ENCODE measurements at regions not wholly inside any gene's neighbourhood (a gene's known extent, or its start where the extent isn't known, plus 50 kb on each side); places are given as distances from the start of the nearest gene placed in this dataset.

DNA sequence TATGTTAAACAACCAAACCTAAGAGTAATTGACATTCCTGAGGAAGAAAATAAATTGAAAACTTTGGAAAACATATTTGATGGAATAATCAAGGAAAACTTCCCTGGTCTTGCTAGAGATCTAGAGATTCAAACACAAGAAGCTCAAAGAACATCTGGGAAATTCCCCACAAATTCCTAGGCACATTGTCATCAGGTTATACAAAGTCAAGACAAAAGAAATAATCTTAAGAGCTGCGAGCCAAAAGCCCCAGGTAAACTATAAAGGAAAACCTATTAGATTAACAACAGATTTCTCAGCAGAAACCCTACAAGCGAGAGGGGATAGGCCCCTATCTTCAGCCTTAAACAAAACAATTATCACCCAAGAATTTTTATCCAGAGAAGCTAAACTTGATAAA, 1082.0 kb upstream of the IGFBP7 start:
- ATAC-seq: no peak

DNA sequence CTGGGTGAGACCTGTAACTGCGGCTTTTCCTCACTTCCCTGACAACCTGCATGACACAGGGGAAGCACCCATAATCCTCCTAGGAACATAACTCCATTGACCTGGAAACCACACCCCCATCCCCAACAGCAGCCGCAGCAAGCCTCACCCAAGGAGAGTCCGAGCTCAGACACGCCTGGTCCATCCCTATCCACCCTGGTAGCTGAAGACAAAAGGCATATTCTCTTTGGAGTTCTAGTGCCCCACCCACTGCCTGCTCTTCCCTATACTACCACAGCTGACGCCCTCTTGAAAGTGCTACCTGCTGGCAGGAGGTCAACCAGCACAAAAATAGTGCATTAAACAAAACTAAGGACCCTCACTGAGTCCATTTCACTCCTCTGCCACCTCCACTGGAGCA, 1080.9 kb upstream of the IGFBP7 start:
- peak; percentile 94 for ATAC-seq

DNA sequence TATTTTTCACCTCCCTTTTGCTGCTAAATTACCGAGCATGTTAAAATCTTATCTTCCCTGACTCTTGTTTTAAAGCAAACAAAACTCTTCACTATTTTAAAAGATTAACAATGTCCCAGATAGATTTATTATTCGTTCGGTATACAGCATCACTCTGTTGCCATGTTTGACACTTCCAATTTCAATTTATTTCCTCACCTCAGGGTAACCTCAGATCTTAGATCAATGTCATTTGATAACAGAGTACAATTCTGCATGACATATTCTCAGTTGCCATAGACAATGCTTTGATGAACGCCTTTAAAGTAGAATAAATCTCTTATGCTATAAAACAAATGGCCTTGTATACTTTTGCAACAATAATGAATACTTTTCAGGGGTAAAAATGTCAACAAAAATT, 1078.1 kb upstream of the IGFBP7 start:
- no peak for ATAC-seq

DNA sequence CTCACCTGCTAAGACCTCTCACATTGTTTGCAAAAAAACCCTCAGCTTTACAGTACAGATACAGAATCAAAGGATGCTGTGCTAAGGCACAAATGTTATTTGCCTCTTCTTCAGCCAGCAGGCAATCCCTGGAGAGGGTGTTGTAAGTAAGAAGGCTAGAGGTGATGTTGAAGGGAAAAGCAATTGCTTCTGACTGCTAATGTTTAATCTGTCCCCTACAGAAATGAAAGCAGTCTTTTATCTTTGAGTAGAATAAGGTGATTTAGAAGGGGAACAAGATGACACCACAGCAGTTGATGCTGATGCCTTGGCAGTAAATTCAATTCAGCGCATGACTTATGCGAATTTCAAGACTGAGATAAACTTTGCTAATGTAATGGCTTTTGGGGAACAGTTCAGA, 1064.8 kb upstream of the IGFBP7 start:
- ATAC-seq: no peak

DNA sequence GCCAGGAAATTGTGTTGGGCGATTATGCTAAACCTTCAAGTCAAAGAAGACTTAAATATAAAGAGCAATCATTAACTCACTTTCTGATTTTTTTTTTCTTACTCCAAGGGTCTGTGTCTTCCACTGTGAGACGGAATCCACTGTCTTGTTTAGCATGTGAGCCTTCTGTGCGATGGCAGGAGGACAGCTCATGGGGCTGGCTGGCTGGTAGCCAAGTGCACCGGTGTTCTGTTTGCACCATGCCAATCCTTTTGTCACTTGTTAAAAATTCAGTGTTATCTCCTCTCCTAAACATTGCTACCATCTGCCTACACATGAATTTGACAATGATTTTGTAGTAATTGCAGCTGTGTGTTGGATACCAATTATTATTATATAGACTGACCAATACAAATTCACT, 1056.3 kb upstream of the IGFBP7 start:
- ATAC-seq: no peak

DNA sequence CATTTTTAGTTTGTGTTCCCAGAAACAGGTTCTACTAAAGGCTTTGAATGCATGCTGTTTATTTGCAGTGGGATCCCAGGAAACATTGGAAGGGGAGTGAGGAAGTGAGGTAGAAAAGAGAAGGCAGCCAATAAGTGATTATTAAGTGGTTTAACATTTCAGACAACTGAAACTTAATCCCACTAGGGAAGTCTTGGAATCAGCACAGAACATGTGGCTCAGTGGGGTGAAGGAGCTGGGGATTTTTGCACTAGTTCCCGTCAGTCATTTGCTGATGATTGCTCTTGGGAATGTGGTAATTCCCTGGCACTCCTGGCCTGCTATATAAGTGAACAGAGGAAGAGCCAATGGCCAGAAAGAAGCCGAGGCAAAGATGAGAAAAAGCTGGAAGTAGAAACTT, 1053.0 kb upstream of the IGFBP7 start:
- no peak for ATAC-seq

DNA sequence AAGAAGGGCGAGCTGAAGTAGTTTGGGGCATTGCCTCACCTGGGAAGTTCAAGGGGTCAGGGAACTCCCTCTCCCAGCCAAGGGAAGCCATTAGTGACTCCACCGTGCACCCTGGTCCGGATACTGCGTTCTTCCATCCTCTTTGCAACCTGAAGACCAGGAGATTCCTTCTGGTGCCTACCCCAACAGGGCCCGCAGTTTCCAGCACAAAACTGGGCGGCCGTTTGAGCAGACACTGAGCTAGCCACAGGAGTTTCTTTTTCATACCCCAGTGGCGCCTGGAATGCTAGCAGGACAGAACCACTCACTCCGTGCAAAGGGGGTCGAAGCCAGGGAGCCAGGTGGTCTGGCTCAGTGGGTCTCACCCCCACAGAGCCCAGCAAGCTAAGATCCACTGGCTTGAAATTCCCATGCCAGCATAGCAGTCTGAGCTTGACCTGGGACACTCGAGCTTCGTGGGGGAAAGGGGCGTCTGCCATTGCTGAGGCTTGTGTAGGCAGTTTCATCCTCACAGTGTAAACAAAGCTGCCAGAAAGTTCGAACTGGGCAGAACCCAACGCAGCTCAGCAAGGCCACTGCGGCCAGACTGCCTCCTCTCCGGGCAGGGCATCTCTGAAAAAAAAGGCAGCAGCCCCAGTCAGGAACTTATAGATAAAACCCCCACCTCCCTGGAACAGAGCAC, 1039.4 kb upstream of the IGFBP7 start:
- no peak for ATAC-seq

DNA sequence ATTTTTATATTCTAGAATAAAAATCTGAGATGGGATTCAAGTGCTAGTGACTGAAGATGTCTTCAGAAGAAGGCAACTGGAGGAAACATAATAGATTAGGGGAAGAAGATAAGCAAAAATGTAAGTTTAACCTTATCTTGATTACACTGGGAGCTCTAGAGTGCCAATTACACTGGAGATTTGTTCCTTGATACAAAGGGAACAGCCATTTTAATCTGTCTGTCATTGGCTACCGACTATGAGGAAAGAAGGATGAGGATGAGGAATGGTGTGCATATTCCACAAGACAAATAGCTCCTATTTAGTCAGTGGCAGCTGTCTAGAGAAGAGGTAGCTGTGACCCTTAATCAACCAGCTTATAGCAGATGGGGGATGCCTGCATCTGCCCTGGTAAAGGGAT, 1034.5 kb upstream of the IGFBP7 start:
- ATAC-seq: no peak

DNA sequence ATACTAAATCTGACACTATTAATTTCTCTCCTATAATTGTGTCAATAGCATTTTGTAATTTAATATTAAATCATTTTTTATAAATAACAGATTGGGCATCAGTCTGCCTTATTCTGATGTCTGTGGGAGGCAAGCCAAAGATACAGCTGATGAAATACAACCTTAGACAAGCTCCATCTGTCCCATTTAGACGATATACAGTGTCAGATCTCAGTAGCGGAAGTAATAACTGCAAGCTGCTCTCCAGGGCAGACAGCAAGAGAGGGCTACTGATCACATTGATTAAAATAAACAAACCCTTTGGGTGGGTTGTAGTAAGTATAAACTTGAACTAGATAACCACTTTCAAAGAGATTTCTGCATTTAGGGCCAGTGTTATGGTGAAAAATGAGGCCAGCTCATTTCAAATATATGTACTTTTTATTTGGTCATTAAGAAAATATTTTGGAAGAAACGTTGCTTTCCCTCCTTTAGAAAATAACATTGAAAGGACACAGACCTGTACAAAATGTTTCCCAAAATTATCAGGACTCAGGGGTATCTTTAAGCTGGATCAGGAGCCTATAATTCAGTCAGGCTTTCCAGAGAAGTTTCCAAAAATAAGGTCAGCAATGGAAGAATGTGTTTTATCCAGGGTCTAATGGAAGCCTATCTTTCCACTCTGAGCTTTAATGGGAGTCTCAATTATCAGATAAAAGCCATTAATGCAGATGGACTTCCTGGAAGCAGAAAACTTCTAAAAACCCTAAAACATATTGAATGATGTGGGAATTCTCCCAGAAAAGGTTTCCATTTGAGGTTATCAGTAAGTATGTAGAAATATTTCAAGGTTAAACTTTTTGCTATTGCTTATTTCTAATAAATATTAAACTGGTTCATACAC, 1028.8 kb upstream of the IGFBP7 start:
- ATAC-seq: no peak

DNA sequence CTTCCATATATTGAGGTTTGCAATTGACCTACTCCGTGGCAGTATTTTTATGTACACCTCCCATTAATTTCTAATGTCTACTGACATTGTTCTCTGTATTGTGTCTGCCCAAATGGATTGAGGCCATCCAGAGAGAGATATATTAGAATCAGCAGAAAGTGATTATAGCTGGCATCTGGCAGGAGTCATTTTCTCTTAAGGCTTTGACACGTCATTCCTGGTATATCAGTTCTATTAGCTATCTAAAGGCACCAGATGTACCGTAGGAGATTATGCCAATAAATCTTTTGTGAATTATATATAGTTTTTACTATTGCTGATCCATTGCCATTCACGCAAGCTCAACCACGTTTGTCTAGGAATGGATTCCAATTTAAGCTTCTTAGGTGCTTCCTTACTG, 1026.4 kb upstream of the IGFBP7 start:
- no peak for ATAC-seq

DNA sequence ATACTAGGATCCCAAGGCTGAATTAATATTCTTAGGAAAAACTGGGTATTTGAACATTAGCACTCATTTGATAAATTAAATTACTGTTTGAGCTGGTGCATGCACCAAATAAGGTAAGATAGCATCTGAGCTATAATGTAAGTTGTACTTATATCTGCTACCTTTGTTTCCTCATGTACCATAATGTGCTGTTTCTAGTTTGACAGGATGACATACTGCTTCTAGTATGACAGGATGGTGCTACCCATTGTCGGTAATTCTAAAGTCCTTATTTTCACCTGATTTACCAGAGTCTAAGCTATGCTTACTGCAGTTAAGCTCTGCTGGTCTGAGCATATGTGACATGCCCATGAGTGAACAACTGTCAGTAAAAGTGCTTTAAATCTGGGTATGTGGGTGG, 1017.5 kb upstream of the IGFBP7 start:
- ATAC-seq: no peak

DNA sequence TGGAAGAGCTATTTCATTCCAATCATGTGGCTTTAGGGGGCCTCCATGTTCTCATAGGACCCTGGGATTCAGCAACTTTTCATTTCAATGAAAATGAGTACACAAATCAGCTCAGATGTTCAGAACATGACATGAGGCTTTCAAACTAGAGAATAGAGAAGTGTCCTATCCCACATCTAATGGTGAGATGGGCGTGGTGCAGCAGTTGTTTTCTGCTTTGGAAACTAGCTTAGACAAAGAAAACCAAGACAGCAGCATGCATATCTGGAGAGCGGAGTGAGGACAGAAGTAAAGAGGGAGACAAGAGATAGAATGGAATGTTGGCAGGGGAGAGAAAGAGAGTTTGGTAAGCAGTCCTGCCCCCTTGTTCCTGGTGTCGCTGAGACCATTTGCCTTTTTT, 1009.1 kb upstream of the IGFBP7 start:
- no peak for ATAC-seq

DNA sequence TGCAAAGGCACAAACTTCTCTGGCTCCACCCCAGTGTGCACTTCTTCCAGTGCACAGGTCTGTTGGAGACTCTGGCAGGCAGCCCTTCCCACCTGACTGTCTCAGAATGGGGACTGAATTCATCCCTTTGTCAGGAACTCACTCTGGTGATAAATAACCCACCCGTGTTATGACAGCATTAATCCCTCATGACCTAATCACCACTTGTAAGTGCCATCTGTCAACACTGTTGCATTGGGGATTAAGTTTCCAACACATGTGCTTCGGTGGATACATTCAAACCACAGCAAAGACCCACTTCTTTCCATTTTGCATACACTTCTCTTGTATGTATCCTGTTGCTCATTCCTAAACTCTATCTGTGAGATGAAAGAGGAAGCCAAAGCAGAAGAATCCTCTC, 1002.9 kb upstream of the IGFBP7 start:
- no peak for ATAC-seq

DNA sequence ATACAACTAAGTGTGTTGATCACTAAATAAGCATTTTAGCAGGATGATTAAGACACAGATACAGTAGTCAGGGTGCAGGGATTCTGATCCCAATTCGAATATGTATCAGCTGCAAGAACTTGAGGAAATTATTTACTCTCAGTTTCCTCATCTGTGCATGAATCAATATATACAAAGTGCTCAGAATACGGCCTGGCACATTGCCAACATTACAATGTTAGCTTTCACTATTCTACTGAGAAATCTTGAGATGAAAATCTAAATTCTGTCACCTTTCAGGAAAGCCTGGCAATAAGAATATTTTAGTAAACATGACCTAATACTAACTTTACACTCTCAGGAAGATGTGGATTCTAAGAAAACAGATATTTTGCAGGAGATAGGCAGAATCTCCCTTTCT, 1001.6 kb upstream of the IGFBP7 start:
- ATAC-seq: no peak

DNA sequence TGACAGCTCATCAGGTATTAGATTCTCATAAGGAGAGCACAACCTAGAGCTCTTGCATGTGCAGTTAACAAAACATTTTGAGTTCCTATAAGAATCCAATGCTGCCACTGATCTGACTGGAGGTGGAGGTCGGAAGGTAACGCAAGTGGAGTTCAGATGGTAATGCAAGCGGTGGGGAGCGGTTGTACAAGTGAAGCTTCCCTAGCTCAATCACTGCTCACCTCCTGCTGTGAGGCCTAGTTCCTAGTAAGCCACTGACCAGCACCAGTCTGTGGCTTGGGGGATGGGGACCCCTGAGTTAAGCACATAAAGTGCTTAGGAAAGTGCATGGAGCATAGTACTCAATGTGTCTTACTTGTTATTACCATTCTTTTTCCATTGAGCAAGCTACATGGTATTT, 983.2 kb upstream of the IGFBP7 start:
- ATAC-seq: no peak

DNA sequence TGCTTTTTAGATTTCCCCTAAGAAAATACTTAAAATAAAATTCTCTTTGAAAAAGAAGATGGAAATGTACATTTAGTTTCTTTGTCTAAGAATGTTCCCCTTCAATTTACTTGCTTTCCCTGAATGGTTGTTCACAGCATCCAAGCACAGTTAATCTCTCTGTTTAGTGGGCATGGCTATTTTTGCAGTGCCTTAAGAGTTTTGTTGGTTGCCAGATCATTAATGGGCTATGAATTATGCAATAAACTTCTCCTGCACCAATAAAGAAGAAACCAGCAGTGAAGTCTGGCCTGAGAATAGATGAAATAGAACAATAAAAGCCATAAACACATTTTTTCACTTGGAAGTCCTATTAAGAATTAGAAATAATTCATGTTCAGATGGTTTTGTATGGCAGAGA, 980.4 kb upstream of the IGFBP7 start:
- ATAC-seq: no peak

DNA sequence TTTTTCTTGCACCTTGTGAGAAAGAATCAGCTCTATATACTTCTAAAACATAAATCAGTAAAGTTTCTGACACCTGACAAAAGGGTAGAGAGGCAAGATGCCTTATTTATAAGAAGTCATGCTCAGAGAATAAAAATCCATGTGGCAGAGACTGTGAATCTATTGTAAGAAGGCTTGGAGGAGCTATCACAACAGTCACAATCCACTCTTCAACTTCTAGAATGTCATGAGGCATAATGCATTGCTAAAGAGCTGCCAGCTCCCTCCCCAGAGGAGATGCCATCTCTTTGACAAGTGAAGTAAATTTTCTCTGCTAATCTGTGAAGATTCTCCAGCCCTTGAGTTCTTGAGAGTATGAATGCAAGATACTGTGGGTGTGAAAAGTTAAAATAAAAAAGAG, 971.2 kb upstream of the IGFBP7 start:
- no peak for ATAC-seq

DNA sequence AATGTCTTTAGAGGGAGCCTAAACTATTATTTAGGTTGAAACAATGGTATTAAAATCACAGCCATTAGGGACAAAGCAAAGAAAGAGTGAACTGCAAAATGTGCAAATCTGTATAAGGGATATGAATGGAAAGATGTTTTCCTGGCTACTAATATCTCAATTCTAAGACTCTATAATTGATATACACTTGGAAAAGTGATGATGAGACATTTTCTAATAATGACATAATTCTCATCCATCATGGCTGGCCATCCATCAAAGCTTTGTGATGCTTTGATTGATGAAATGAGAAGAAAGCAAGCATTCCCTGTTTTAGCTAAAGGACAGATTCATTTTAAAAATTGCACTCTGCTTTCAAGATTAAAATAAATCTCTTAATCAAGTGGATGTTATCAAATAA, 965.5 kb upstream of the IGFBP7 start:
- no peak for ATAC-seq

DNA sequence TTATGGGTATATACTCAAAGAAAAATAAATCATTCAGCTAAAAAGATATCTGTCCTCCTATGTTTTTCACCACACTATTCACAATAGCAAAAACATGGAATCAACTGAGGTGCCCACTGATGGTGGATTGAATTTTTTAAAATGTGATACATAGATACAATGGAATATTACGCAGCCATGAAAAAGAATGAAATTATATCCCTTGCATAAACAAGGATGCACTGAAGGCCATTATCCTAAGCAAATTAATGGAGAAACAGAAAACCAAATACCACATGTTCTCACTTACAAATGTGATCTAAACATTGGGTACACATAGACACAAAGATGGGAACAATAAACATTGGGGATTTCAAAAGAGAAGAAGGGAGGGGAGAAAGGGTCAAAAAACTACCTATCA, 964.2 kb upstream of the IGFBP7 start:
- ATAC-seq: no peak

DNA sequence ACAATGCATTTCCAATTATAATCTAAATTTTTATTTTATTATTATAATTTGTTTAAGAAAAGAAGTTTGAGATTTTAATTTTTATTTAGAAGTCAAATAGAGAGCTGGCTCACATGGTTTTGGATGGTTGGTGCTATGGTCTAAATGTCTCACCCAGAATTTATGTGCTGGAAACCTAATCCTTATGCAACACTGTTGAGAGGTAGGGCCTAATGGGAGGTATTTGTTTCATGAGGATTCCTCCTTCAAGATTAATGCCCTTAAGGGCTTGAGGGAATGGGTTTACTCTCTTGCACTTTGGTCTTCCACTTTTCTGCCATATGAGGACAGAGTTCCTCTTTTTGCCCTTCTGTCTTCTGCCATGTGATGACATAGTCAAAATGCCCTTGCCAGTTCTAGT, 960.5 kb upstream of the IGFBP7 start:
- no peak for ATAC-seq

DNA sequence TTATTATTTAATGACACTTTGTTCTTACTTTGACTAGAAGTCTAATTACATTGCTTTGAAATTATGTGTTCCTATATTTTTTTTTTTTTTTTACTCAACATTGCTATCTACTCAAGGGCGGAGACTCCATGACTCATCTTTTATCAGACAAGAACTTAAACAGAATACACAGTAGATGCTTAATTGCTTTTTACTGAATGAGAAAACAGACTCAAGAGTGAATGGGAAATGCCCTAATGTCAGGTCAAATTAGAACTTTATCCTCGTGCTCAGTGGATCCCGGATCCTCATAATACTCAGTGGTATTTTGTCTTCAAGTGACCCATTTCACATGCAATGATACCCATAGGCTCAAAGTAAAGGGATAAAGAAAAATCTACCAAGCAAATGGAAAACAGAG, 954.5 kb upstream of the IGFBP7 start:
- no peak for ATAC-seq

DNA sequence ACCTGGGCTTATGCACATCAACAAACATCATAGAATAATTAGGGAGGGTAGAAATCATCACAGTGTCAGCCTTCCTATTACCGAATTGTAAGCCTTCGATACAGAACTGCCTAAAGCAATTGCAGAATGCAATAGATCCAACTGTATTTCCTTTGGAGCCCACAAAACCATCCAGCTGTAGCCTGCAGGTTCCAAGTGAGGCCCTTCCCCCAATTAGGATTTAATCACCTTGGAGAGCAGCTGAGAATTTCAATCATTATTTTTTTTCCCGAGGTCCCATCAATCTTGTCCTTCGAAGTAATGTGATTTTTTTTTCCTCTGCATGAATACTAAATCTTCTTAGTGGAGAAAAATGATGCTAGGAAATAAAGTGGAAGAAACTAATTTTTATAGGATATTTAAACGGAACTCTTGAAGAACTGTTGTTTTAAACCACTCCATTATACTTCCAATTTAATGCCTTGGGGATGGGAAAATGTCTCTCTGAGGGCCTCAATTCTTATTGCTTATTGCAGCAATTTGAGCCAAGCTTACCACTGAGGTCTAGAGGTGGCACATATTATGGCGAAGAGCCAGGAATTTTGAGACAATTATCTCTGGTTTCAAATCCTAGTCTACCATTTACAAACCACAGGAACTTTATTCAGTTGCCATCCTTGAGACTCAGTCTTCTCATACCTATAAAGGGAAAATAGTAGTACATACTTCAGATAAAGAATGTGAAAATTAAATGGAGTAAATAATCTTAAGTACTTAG, 953.4 kb upstream of the IGFBP7 start:
- ATAC-seq: no peak

DNA sequence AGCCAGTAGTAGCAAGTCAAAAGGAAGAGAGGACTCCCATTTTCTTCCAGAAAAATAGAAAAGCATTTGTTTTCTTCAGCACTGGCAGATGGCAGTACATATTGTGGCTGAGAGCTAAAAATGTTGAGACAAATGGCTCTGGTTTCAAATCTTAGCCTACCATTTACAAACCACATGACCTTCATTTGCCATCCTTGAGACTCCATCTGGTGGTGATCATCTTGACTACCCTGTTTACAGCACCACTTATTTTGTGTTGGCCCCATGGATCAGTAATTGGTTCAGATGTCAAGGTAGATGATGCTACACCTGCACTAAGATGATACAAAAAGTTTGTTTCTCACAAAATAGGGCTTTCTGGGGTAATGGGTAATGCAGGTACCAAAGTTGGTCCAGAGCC, 951.8 kb upstream of the IGFBP7 start:
- ATAC-seq: no peak

DNA sequence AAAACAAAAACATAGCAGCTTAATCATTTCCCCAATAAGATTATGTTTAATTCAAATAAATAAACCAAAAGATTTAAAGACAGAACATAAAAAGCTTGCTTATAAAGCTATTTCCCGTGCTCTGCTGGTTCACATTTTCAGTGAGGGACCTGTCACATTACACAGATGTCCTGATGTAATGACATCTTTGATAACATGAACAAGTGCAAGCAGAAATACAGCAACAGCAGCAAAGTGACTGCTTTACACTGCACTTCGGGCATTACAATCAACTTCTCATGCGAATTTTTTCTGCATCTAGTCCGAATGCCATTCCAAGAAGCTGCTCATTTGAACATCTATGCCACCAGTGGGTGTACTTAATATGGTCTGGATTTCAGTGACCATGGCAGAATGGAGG, 940.3 kb upstream of the IGFBP7 start:
- no peak for ATAC-seq
